Epithelial cell of proximal tubule (primary cell): ENCODE measurements at regions not wholly inside any gene's neighbourhood (a gene's known extent, or its start where the extent isn't known, plus 50 kb on each side); places are given as distances from the start of the nearest gene placed in this dataset.

Experiments
- DNase-seq: peaks from one replicate; pipeline ENCODE4 v3.0.0-alpha.2; 2011; ENCODE audit warnings: low read depth
- H3K4me3 ChIP-seq: 2 replicates; pipeline ENCODE4 v1.5.1; 2011; ENCODE audit warnings: low read depth, mild to moderate bottlenecking, low read length
- CTCF ChIP-seq: conservative IDR thresholded peaks from 2 replicates; pipeline ENCODE4 v1.5.1; 2012; ENCODE audit warnings: low read depth, mild to moderate bottlenecking, low read length

DNA sequence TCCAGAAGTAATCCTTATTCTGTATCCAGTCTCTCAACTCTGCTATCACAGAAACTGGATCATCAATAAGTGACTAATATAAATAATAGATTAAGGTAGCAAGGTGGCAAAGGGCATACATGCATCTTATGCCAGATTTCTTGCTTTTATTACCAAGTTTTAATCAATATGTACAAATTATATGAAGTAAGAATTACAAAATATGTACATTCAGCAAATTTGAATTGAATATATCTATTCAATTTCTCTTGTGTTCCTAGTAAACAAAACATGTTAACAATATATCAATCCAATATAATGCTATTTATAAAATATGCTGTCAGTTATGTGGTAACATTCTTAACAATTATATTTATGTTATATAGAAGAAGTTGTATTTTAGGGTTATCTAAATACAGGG is 488.7 kb upstream of the COX7C start:
- no peak overlapping the region for H3K4me3 ChIP-seq
- no peak for DNase-seq
- no peak for TF ChIP-seq CTCF

- DNase-seq, result no peak
- no peak overlapping the region for H3K4me3 ChIP-seq
- no peak for TF ChIP-seq CTCF
These were observed 480.4 kb upstream of the COX7C start for GRCh38 chr5:86137297-86137696.

DNA sequence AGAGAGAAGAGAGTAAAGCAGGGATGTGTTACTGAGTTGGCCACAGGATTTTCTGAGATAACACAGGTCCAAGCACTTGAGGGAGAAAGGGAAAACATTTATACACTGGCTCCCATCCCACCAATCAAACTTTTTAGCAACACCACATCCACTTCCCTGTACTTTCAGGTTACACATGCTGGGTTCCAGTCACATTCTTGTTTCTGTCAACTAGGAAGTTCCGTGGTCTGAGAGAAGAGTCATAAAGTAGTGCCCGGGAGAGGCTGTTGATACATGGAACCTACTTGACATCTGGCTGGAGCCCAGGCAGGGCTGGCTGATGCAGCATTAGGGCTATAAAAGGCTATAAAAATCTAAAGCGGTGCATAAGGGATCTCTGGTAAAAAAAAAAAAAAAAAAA is 473.9 kb upstream of the COX7C start:
- no peak overlapping the region for H3K4me3 ChIP-seq
- TF ChIP-seq CTCF, result no peak
- no peak for DNase-seq

DNA sequence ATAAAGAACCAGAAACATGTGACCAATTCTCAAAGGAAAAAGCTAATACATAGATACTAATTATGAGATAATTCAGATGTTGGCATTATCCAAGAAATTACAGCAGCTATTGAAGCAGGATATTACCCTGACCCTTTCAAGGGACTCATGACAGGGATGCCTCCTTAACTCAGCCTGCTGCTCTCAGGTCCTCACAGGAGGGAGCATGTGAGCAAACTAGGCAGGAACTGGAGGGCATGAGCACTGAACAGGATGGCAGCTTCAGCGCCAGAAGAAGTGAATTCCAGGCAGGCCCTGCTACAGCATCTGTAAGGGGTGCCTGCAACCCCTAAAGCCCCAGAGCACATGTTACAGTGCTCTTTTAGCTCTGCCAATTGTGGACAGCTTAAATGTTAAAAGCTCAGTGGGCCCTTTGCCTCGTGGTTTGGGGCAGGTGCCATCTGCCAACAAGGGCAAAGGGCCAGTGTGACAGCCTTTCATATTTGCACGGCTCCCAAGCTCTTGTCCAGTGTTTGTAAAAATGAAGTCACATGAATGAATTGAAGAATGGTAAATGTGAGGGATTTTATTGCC is 464.7 kb upstream of the COX7C start:
- no peak for TF ChIP-seq CTCF
- no peak for DNase-seq
- H3K4me3 ChIP-seq, result no peak overlapping the region

DNA sequence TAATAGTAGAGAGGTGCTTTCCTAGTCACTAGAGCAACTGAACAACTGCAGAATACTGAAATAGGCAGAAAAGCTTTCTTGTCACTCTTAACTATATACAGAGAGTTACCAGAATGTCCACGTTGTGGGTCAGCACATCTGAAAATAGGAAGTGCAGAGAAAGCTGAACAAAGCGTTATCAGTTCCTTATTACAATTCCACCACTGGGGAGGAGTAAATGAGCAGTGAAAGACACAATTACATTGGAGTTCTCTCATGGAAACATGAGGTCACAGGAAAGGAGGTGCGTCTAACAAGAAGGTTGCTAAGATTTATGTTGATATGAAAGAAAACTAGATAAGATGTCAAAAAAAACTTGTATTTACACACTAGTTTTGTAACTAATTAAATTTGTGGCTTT is 461.9 kb upstream of the COX7C start:
- DNase-seq, result no peak
- TF ChIP-seq CTCF, result no peak
- H3K4me3 ChIP-seq, result no peak overlapping the region

DNA sequence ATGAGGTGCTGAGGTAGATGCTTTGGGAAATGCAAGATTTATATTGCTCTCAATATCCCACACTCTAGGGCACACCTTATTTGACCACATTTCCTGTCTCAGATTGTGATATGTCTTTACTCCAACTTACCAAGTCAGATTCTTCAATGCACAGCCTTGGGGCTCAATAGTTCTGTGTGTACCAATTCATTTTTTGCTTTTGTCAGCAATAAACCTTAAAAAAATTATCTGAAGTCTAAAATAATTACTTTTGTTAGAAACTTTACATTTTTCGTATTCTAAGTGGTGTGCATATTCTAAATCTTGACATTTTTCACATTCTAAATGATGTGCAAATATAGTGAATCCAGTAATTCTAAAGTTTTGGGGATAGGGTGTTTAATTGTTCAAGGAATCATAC is 447.5 kb upstream of the COX7C start:
- no peak for TF ChIP-seq CTCF
- no peak for DNase-seq
- H3K4me3 ChIP-seq, result no peak overlapping the region

GRCh38 chr5:86175224-86175623 is 442.5 kb upstream of the COX7C start:
- no peak for TF ChIP-seq CTCF
- no peak for DNase-seq
- H3K4me3 ChIP-seq, result no peak overlapping the region
